Breast epithelium (tissue), 4 donors: ENCODE measurements at regions not wholly inside any gene's neighbourhood (a gene's known extent, or its start where the extent isn't known, plus 50 kb on each side); places are given as distances from the start of the nearest gene placed in this dataset.
A peak's percentile ranks its signal among the peaks of the same experiment; 100 is the strongest.

Source experiments
- DNase-seq, 2 donors: peaks; one replicate each; pipeline ENCODE4 v3.0.0-alpha.2; 2019; ENCODE audit warnings: low spot score in 2 of 2
- H3K27ac ChIP-seq, 2 donors: fragments of 200-600 bp; sonication (generic) in 1 of 2; one replicate each; pipeline ENCODE4 v1.5.1; 2016 to 2019; ENCODE audit warnings: mild to moderate bottlenecking in 1 of 2
- H3K27me3 ChIP-seq, 2 donors: fragments of 200-600 bp; sonication (generic) in 1 of 2; one replicate each; pipeline versions ENCODE4 v1.5.1 to v1.6.0; 2017 to 2019; ENCODE audit warnings: control low read depth in 1 of 2, mild to moderate bottlenecking in 1 of 2
- H3K36me3 ChIP-seq: fragments of 200-600 bp; one replicate; pipeline ENCODE4 v1.5.1; 2019
- H3K4me1 ChIP-seq, 2 donors: fragments of 200-600 bp; sonication (generic); one replicate each; pipeline ENCODE4 v1.5.1; 2016 to 2019; ENCODE audit warnings: control low read depth in 1 of 2
- H3K4me3 ChIP-seq, 3 donors: fragments of 200-600 bp; sonication (generic); 1 replicate in 2 of 3; 2 replicates in 1 of 3; pipeline ENCODE4 v1.5.1; 2016 to 2019; ENCODE audit warnings: mild to moderate bottlenecking in 3 of 3, moderate library complexity in 2 of 3
- H3K9me3 ChIP-seq, 2 donors: fragments of 200-600 bp; sonication (generic) in 1 of 2; one replicate each; pipeline ENCODE4 v1.5.1; 2016 to 2019; ENCODE audit warnings: control low read depth in 1 of 2
- POLR2A ChIP-seq: fragments of 450-650 bp; IDR thresholded peaks from one replicate; pipeline ENCODE4 v1.6.1; 2016; ENCODE audit warnings: antibody characterized with exemption, mild to moderate bottlenecking, moderate library complexity
- POLR2AphosphoS5 ChIP-seq, 3 donors: sonication (generic); formaldehyde crosslinking; IDR thresholded peaks; one replicate each; pipeline ENCODE4 v1.6.1; 2017; ENCODE audit warnings: antibody characterized with exemption in 3 of 3
- intact Hi-C: fragments of 100-400 bp; cut with DNase I; formaldehyde crosslinking; loops from one replicate; pipeline ENCODE4 v1.15.1; 2023; ENCODE audit warnings: low total_unique reads
- TF ChIP-seq, protein P1 (sequence below), 3 donors: fragments of 450-650 bp; IDR thresholded peaks; one replicate each; pipeline ENCODE4 v1.5.1; 2016 to 2017; ENCODE audit warnings: antibody characterized with exemption in 3 of 3, mild to moderate bottlenecking in 3 of 3, moderate library complexity in 3 of 3

- Histone ChIP-seq H3K4me1 (no peaks in the 10 kb centered on the region), H3K36me3 (no peaks in the 10 kb centered on the region), H3K9me3 (no peaks in the 10 kb centered on the region), H3K4me3 (no peak overlapping the region), H3K27me3 (no peaks in the 10 kb centered on the region), H3K27ac (no peak overlapping the region)
- intact Hi-C loops: loop anchor here (10.0 kb wide), 1 partner anchor 986 kb away; no protein-coding TSS in a partner anchor
- DNase-seq: no peak
- TF ChIP-seq, protein P1, sequence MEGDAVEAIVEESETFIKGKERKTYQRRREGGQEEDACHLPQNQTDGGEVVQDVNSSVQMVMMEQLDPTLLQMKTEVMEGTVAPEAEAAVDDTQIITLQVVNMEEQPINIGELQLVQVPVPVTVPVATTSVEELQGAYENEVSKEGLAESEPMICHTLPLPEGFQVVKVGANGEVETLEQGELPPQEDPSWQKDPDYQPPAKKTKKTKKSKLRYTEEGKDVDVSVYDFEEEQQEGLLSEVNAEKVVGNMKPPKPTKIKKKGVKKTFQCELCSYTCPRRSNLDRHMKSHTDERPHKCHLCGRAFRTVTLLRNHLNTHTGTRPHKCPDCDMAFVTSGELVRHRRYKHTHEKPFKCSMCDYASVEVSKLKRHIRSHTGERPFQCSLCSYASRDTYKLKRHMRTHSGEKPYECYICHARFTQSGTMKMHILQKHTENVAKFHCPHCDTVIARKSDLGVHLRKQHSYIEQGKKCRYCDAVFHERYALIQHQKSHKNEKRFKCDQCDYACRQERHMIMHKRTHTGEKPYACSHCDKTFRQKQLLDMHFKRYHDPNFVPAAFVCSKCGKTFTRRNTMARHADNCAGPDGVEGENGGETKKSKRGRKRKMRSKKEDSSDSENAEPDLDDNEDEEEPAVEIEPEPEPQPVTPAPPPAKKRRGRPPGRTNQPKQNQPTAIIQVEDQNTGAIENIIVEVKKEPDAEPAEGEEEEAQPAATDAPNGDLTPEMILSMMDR (IDR thresholded peaks at IDR 0.05): no peak
- no peak for TF ChIP-seq POLR2A
- TF ChIP-seq POLR2AphosphoS5 (IDR thresholded peaks at IDR 0.05): no peak
These were observed 107.3 kb upstream of the NFIB start for GRCh38 chr9:14421291-14421690.

DNA sequence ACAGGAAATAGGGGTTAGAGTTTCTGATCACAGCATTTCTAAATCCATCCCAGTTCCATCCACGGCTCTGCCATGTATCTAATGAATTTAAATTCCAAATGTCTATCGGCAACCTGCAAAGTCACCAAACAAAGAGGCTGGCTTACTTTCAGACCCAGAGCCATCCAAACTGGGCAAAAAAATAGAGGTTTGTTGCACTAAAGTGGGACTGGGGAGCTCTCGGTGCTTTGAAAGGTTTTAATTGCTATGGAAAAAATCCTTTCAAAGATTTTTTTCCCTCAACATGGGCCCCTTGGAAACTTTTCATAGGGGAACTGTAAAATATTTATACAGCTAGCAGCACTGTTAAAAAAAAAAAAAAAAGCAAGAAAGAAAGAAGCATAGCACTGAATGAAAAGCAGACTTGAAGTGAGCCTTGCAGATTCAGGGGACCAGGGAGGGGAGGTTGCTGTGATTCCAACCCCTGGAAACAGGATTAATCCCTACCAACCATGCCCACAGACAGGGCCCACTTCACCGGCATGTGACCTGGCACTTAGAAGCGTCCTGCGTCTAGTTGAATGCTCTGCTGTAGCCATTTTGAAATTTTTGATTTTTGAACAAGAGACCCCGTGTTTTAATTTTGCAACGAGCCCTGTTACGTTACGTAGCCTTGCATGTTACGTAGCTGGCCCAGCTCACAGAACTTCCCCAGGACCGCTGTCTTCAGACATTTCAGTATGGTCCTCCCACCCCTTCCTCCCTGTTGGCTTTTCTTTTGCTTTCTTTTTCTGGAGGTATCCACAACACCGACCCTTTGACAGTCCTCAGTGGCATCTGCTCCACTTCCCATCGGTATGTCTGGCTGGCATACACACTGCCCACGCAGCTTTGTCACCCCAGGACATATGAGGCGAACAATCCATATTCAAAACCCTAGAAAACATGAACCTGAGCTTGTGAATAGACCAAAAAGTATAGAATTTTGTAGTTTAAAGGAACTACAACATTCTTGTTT lies 105.3 kb upstream of the NFIB start:
- Histone ChIP-seq H3K27ac (peak overlapping the region; percentile 18 to 43), H3K4me3 (peak overlapping the region; percentile 12 to 59 (median 36)), H3K36me3 (no peaks in the 10 kb centered on the region), H3K9me3 (peaks cover 0 to 3% of the 10 kb centered on the region in 2 donors), H3K27me3 (no peaks in the 10 kb centered on the region), H3K4me1 (no peaks in the 10 kb centered on the region)
- TF ChIP-seq POLR2AphosphoS5 (IDR thresholded peaks at IDR 0.05) (no peak), POLR2A (no peak)
- TF ChIP-seq, protein P1 (IDR thresholded peaks at IDR 0.05): no peak
- intact Hi-C loops: no loop called here
- no peak for DNase-seq

- Histone ChIP-seq H3K27me3 (no peaks in the 10 kb centered on the region), H3K4me3 (no peak overlapping the region), H3K9me3 (peaks cover 0 to 3% of the 10 kb centered on the region in 2 donors), H3K36me3 (no peaks in the 10 kb centered on the region), H3K4me1 (no peaks in the 10 kb centered on the region), H3K27ac (no peak overlapping the region)
- no peak for DNase-seq
- TF ChIP-seq POLR2AphosphoS5 (IDR thresholded peaks at IDR 0.05) (no peak), POLR2A (no peak)
- TF ChIP-seq, protein P1 (IDR thresholded peaks at IDR 0.05): no peak
- intact Hi-C loops: no loop called here
These were observed 104.5 kb upstream of the NFIB start for GRCh38 chr9:14418301-14418940.

DNA sequence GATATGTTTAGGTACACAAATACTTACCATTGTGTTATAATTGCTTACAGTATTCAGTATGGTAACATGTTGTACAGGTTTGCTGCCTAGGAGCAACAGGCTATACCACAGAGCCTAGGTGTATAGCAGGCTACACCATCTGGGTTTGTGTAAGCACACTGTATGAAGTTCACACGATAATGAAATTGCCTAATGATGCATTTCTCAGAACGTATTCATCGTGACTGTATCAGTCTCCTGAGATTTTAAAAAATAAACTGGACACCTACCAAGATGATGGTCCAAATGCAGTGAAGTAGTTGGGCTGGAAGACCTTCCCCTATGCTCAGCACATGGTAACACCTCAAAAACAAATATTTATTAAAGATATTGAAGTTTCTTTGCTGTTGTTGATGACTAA lies 103.3 kb upstream of the NFIB start:
- Histone ChIP-seq H3K27ac (no peak overlapping the region), H3K27me3 (no peaks in the 10 kb centered on the region), H3K4me1 (no peaks in the 10 kb centered on the region), H3K9me3 (peaks cover 0 to 3% of the 10 kb centered on the region in 2 donors), H3K4me3 (no peak overlapping the region), H3K36me3 (no peaks in the 10 kb centered on the region)
- TF ChIP-seq, protein P1 (IDR thresholded peaks at IDR 0.05): no peak
- TF ChIP-seq POLR2AphosphoS5 (IDR thresholded peaks at IDR 0.05) (no peak), POLR2A (no peak)
- DNase-seq: no peak
- intact Hi-C loops: no loop called here

DNA sequence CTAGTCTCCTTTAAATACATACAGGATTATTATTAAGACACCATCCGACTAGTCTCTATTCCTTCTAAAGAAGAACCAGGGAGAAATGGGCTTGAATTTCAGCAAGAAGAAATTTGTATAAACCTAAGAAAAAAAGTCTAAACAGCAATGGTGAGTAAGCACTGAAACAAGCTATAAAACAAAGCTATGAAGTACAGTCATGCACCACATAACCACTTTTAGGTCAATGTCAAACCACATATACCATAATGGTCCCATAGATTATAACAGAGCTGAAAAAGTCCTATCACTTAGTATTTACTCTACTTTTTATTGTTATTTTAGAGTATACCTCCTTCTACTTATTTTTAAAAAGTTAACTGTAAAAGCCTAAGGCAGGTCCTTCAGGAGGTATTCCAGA lies 102.0 kb upstream of the NFIB start:
- no peak for DNase-seq
- no peaks in the 10 kb centered on the region for H3K36me3 ChIP-seq
- peaks cover 0 to 3% of the 10 kb centered on the region in 2 donors for H3K9me3 ChIP-seq
- no peak overlapping the region for H3K27ac ChIP-seq
- H3K27me3 ChIP-seq: no peaks in the 10 kb centered on the region
- TF ChIP-seq, protein P1 (IDR thresholded peaks at IDR 0.05): no peak
- no peak for TF ChIP-seq POLR2A
- TF ChIP-seq POLR2AphosphoS5 (IDR thresholded peaks at IDR 0.05): no peak
- intact Hi-C loops: no loop called here
- H3K4me1 ChIP-seq: no peaks in the 10 kb centered on the region
- no peak overlapping the region for H3K4me3 ChIP-seq
